SK-N-SH treated with all-trans-retinoic acid at 6 μM for 48 hours (cell line): ENCODE measurements at regions not wholly inside any gene's neighbourhood (a gene's known extent, or its start where the extent isn't known, plus 50 kb on each side); places are given as distances from the start of the nearest gene placed in this dataset.

Experiments
- ARNTL ChIP-seq: fragments of 450-650 bp; formaldehyde crosslinking; IDR thresholded peaks from 2 replicates; pipeline ENCODE4 v1.5.0; 2020; ENCODE audit warnings: low read depth, mild to moderate bottlenecking, moderate library complexity, borderline replicate concordance
- CREB5 ChIP-seq: fragments of 250-450 bp; sonication (Bioruptor Pico); IDR thresholded peaks from 2 replicates; pipeline ENCODE4 v1.5.1; 2020; ENCODE audit warnings: low read depth, mild to moderate bottlenecking, moderate library complexity
- CSDC2 ChIP-seq: fragments of 250-450 bp; sonication (Bioruptor Pico); IDR thresholded peaks from 2 replicates; pipeline ENCODE4 v1.5.0; 2020; ENCODE audit warnings: mild to moderate bottlenecking, moderate library complexity
- ESRRG ChIP-seq: fragments of 250-450 bp; sonication (Bioruptor Pico); IDR thresholded peaks from 2 replicates; pipeline ENCODE4 v1.6.1; 2021; ENCODE audit warnings: mild to moderate bottlenecking
- ISL1 ChIP-seq: fragments of 250-450 bp; sonication (Bioruptor Pico); IDR thresholded peaks from 2 replicates; pipeline ENCODE4 v2.1.2; 2022; ENCODE audit warnings: mild to moderate bottlenecking, moderate library complexity
- PATZ1 ChIP-seq: fragments of 250-450 bp; sonication (Bioruptor Pico); IDR thresholded peaks from 2 replicates; pipeline ENCODE4 v1.8.0; 2020; ENCODE audit warnings: mild to moderate bottlenecking, moderate library complexity, borderline replicate concordance
- SNAI2 ChIP-seq: fragments of 250-450 bp; sonication (Bioruptor Pico); IDR thresholded peaks from 2 replicates; pipeline ENCODE4 v1.5.0; 2020; ENCODE audit warnings: mild to moderate bottlenecking, moderate library complexity
- TCF4 ChIP-seq: fragments of 250-450 bp; sonication (Bioruptor Pico); IDR thresholded peaks from 2 replicates; pipeline ENCODE4 v1.8.0; 2021; ENCODE audit warnings: mild to moderate bottlenecking, moderate library complexity, borderline replicate concordance
- TOX ChIP-seq: fragments of 250-450 bp; sonication (Bioruptor Pico); IDR thresholded peaks from 2 replicates; pipeline ENCODE4 v1.8.0; 2021; ENCODE audit warnings: mild to moderate bottlenecking, moderate library complexity, borderline replicate concordance
- ZC3H10 ChIP-seq: fragments of 250-450 bp; sonication (Bioruptor Pico); IDR thresholded peaks from 2 replicates; pipeline ENCODE4 v1.5.1; 2021; ENCODE audit warnings: mild to moderate bottlenecking, moderate library complexity
- ZFP3 ChIP-seq: fragments of 250-450 bp; sonication (Bioruptor Pico); IDR thresholded peaks from 2 replicates; pipeline ENCODE4 v1.5.0; 2020; ENCODE audit warnings: mild to moderate bottlenecking, moderate library complexity
- ZNF565 ChIP-seq: fragments of 450-650 bp; formaldehyde crosslinking; conservative IDR thresholded peaks from 2 replicates; pipeline ENCODE4 v1.5.0; 2020; ENCODE audit warnings: low read depth, mild to moderate bottlenecking, moderate library complexity
- ZNF70 ChIP-seq: fragments of 450-650 bp; formaldehyde crosslinking; IDR thresholded peaks from 2 replicates; pipeline ENCODE4 v1.5.0; 2020; ENCODE audit warnings: mild to moderate bottlenecking, moderate library complexity
- ZNF8 ChIP-seq: fragments of 450-650 bp; formaldehyde crosslinking; IDR thresholded peaks from 2 replicates; pipeline ENCODE4 v1.5.0; 2020; ENCODE audit warnings: mild to moderate bottlenecking, moderate library complexity

GRCh38 chr20:16821211-16822089, 73.3 kb downstream of the OTOR start:
- no peak for TF ChIP-seq ARNTL (CRISPR knock-in tag)
- TF ChIP-seq ESRRG: no peak
- no peak for TF ChIP-seq ZFP3 (CRISPR knock-in tag)
- TF ChIP-seq ZNF565 (CRISPR knock-in tag): no peak
- TF ChIP-seq CREB5: no peak
- TF ChIP-seq SNAI2 (CRISPR knock-in tag): no peak
- no peak for TF ChIP-seq CSDC2 (CRISPR knock-in tag)
- no peak for TF ChIP-seq TOX
- no peak for TF ChIP-seq PATZ1
- TF ChIP-seq ISL1 (CRISPR knock-in tag): no peak
- TF ChIP-seq ZNF8 (CRISPR knock-in tag): no peak
- no peak for TF ChIP-seq ZNF70 (CRISPR knock-in tag)
- no peak for TF ChIP-seq TCF4 (CRISPR knock-in tag)
- TF ChIP-seq ZC3H10 (CRISPR knock-in tag): no peak
